ENCODE measurements at regions not wholly inside any gene's neighbourhood (a gene's known extent, or its start where the extent isn't known, plus 50 kb on each side); places are given as distances from the start of the nearest gene placed in this dataset.

DNA sequence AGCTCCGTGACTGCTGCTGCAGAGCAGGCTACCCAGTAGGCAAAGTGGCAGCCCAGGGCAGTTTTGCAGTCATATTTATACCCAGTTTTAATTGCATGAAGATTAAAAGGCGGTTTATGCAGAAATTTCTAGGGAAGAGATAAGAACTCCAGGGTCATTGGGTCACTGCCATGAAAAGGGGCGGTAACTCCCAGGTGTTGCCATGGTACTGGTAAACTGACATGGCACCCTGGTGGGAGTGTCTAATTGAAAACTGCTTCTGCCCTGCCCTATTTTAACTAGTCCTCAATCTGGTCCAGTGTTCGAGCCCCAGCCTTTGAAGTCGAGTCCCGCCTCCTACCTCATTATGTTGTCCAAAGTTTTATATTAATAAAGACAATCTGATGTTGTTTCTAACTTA lies 75.0 kb upstream of the FUCA2 start:
- no peak for TF ChIP-seq JUND (IDR thresholded peaks at IDR 0.05; ENCODE audit: low read depth)
- no peak for DNase-seq (ENCODE audit: low read depth in 1 of 2, low spot score in 1 of 2)
- in situ Hi-C loops (cut with HindIII; ENCODE audit: low pct_unique_long_range_greater_than_20kb, low sequenced_read_pairs): no loop called here

- DNase-seq (ENCODE audit: low read depth in 1 of 2, low spot score in 1 of 2): no peak
- in situ Hi-C loops (cut with HindIII; ENCODE audit: low pct_unique_long_range_greater_than_20kb, low sequenced_read_pairs): no loop called here
- TF ChIP-seq JUND (IDR thresholded peaks at IDR 0.05; ENCODE audit: low read depth): no peak
Observed at GRCh38 chr6:143585716-143586115, 74.2 kb upstream of the FUCA2 start.

DNA sequence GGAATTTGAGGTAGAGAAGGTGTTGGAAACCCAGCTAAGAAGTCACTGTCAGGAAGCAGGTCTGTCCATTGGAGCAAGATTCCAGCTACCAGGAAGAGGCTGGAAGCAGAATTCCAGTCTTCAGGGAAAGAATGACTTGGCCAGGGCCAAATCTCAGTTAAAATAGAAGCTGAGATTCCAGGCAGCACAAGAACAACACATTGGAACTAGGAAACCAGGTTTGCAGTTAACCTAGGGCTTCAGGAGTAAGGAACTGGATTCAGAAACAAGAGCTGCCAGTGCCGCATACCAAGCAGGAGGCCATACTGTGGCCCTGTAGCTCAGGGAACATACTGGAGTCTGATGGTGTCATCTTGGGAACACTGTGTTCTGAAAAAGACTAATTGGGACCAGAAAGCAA lies 73.7 kb upstream of the FUCA2 start:
- no peak for TF ChIP-seq JUND (IDR thresholded peaks at IDR 0.05; ENCODE audit: low read depth)
- DNase-seq (ENCODE audit: low read depth in 1 of 2, low spot score in 1 of 2): no peak
- in situ Hi-C loops (cut with HindIII; ENCODE audit: low pct_unique_long_range_greater_than_20kb, low sequenced_read_pairs): no loop called here

GRCh38 chr6:143583542-143584327 lies 72.2 kb upstream of the FUCA2 start:
- TF ChIP-seq JUND (IDR thresholded peaks at IDR 0.05; ENCODE audit: low read depth): no peak
- DNase-seq (ENCODE audit: low read depth in 1 of 2, low spot score in 1 of 2): no peak
- in situ Hi-C loops (cut with HindIII; ENCODE audit: low pct_unique_long_range_greater_than_20kb, low sequenced_read_pairs): no loop called here

DNA sequence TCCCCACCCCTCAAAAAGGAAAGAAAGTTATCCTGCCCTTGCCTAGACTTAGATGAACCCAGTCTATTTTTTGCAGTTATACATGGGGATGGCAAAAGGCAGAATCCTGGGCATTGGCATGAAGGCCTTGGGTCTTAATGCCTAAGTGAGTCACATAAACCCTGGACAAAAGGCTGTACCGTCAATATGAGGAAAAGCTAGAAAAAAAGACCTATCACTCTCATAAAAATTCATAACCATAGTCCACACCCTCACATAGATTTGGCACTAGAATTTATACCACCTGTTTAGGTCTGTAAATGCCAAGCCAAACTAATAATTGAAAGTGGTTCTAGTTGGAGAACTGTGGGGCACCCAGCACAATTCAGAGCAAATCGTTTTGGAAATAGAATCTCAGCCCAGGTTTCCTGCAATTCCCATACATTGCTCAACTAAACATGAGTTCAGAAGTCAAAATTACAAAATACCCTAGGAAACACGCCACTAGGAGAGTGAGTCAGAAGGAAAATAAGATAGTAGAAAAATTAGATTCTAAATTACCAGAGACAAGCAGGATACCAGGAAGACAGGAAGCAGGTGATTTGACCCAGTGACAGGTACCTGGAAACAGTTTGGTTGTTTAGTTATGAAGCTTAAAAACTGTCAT lies 70.4 kb upstream of the FUCA2 start:
- DNase-seq (ENCODE audit: low read depth in 1 of 2, low spot score in 1 of 2): no peak
- no peak for TF ChIP-seq JUND (IDR thresholded peaks at IDR 0.05; ENCODE audit: low read depth)
- in situ Hi-C loops (cut with HindIII; ENCODE audit: low pct_unique_long_range_greater_than_20kb, low sequenced_read_pairs): no loop called here

DNA sequence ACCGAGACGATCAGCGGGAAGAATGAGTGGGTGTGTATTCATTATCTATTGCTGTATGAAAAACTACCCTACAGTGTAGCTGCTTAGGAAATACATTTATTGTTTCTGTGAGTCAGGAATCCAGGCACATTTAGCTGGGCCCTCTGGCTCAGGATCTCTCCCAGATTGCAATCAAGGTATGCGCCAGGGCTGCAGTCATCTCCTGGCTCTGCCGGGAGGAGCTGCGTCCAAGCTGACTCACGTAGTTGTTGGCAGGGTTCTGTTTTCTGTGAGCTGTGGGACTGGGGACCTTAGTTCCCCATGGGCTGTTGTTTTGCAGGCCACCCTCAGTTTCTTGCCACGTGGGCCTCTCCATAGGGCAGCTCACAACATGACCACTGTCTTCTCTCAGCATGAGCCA lies 68.2 kb upstream of the FUCA2 start:
- TF ChIP-seq JUND (IDR thresholded peaks at IDR 0.05; ENCODE audit: low read depth): no peak
- in situ Hi-C loops (cut with HindIII; ENCODE audit: low pct_unique_long_range_greater_than_20kb, low sequenced_read_pairs): no loop called here
- DNase-seq (ENCODE audit: low read depth in 1 of 2, low spot score in 1 of 2): no peak

DNA sequence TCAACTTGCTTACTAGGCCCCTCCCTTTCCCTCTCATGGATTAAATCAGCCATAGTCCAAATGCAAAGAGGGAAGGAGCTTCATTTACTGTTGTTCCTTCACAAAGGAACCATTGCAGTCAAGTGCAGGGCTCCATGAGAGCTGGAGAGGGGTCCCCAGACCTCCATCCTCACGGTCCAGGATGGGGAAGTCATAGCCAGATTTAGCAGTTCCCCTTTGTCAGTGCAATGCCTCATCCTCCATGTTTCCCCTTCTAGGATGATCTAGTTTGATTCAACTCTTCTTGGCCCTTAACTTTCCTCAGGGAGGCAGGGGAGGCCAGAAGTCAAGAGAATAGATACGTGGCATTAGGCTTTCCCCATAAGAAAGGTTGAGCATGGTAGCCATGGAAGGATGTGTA lies 66.5 kb upstream of the FUCA2 start:
- in situ Hi-C loops (cut with HindIII; ENCODE audit: low pct_unique_long_range_greater_than_20kb, low sequenced_read_pairs): no loop called here
- no peak for DNase-seq (ENCODE audit: low read depth in 1 of 2, low spot score in 1 of 2)
- no peak for TF ChIP-seq JUND (IDR thresholded peaks at IDR 0.05; ENCODE audit: low read depth)

GRCh38 chr6:143575901-143576426 lies 64.4 kb upstream of the FUCA2 start:
- no peak for TF ChIP-seq JUND (IDR thresholded peaks at IDR 0.05; ENCODE audit: low read depth)
- DNase-seq (ENCODE audit: low read depth in 1 of 2, low spot score in 1 of 2): no peak
- in situ Hi-C loops (cut with HindIII; ENCODE audit: low pct_unique_long_range_greater_than_20kb, low sequenced_read_pairs): no loop called here

DNA sequence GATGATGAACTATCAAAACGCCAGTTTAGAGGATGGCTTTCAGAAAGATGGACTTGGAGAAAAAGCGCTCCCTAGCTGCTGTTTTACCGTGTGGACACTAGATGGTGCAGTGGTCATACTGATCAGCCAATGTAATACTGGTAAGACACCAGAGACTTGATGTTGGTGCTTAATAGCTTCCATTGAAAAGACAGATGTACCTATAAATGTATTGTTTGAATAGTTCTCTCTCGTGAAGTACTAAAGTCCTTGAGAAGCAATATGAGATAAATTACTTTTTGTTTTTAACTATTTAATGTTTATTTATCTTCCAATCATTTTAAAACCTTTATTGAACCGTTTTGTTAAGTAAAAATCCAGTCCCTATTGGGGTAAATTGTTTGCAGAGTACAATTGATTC lies 63.9 kb upstream of the FUCA2 start:
- in situ Hi-C loops (cut with HindIII; ENCODE audit: low pct_unique_long_range_greater_than_20kb, low sequenced_read_pairs): no loop called here

DNA sequence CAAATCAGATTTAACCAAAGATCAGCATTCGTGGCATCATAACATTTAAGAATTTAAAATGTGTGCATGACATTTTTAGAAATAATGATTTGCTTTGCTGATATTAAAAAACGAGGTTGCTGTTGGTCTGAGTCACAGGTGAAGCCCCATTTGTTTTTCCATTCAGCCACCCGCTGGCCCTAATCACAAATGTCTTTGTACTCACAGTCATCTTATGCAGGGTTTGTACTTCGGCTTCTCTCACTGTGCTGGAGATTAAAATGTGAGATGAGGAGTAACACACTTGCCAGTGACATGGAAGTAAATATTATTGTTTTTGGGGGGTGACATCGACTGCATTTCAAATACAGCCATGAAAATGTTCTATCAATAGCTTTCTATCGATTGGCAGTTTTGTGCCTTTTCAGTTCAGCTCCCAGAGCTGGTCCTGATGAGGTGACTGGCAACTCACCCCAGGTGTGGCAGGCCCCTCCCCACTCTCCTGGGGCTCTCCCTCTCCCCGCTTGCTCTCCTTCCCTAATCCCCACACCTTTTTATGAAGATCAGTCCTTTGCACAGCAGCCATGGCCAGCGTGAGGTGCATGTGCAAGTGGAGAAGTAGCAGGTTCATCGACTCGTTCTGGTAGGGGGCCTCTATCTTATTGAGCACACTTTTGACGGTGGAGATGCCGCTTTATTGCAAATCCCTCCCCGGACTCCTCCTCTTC lies 58.8 kb upstream of the FUCA2 start:
- no peak for DNase-seq (ENCODE audit: low read depth in 1 of 2, low spot score in 1 of 2)
- no peak for TF ChIP-seq JUND (IDR thresholded peaks at IDR 0.05; ENCODE audit: low read depth)
- in situ Hi-C loops (cut with HindIII; ENCODE audit: low pct_unique_long_range_greater_than_20kb, low sequenced_read_pairs): no loop called here

More for the DNA sequence above, 63.9 kb upstream of the FUCA2 start:
- TF ChIP-seq JUND (IDR thresholded peaks at IDR 0.05; ENCODE audit: low read depth): no peak
- peak; percentile 50 to 84 for DNase-seq (ENCODE audit: low read depth in 1 of 2, low spot score in 1 of 2)

DNA sequence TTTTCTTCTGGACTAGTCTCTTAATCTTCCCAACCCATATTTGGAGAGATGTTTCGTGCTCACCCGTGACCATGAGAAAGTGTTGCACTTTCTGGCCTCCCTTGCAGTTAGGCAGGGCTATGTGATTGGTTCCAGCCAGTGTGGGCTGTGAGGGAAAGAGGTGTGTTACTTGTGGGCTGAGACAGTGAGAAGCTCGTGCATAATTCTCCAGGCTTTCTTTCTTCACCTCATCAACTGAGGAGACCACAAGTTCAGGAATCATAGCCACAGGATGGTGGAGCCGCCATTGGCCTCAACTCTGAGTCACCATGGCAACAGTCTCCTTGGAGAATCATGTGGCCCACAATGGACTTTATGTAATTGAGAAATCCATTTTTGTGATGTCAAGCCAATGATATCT lies 57.5 kb upstream of the FUCA2 start:
- TF ChIP-seq JUND (IDR thresholded peaks at IDR 0.05; ENCODE audit: low read depth): no peak
- no peak for DNase-seq (ENCODE audit: low read depth in 1 of 2, low spot score in 1 of 2)
- in situ Hi-C loops (cut with HindIII; ENCODE audit: low pct_unique_long_range_greater_than_20kb, low sequenced_read_pairs): no loop called here

- DNase-seq (ENCODE audit: low read depth in 1 of 2, low spot score in 1 of 2): no peak
- no peak for TF ChIP-seq JUND (IDR thresholded peaks at IDR 0.05; ENCODE audit: low read depth)
- in situ Hi-C loops (cut with HindIII; ENCODE audit: low pct_unique_long_range_greater_than_20kb, low sequenced_read_pairs): no loop called here
Observed at GRCh38 chr6:143564484-143565017, 53.0 kb upstream of the FUCA2 start.

DNA sequence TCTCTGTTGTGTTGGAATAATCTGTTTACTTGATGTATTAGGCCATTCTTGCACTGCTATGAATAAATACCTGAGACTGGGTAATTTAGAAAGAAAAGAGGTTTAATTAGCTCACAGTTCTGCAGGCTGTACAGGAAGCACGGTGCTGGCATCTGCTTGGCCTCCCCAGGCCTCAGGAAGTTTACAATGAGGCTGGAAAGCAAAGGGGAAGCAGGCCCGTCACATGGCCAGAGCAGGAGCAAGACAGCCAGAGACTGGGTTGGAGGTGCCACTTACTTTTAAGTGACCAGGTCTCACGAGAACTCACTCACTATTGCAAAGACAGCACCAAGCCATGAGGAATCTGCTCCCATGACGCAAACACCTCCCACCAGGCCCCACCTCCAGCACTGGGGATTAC lies 50.6 kb upstream of the FUCA2 start:
- no peak for TF ChIP-seq JUND (IDR thresholded peaks at IDR 0.05; ENCODE audit: low read depth)
- DNase-seq (ENCODE audit: low read depth in 1 of 2, low spot score in 1 of 2): no peak
- in situ Hi-C loops (cut with HindIII; ENCODE audit: low pct_unique_long_range_greater_than_20kb, low sequenced_read_pairs): no loop called here

All from T47D (cell line).